ENCODE measurements at regions not wholly inside any gene's neighbourhood (a gene's known extent, or its start where the extent isn't known, plus 50 kb on each side); places are given as distances from the start of the nearest gene placed in this dataset.

- TF ChIP-seq, protein P1, sequence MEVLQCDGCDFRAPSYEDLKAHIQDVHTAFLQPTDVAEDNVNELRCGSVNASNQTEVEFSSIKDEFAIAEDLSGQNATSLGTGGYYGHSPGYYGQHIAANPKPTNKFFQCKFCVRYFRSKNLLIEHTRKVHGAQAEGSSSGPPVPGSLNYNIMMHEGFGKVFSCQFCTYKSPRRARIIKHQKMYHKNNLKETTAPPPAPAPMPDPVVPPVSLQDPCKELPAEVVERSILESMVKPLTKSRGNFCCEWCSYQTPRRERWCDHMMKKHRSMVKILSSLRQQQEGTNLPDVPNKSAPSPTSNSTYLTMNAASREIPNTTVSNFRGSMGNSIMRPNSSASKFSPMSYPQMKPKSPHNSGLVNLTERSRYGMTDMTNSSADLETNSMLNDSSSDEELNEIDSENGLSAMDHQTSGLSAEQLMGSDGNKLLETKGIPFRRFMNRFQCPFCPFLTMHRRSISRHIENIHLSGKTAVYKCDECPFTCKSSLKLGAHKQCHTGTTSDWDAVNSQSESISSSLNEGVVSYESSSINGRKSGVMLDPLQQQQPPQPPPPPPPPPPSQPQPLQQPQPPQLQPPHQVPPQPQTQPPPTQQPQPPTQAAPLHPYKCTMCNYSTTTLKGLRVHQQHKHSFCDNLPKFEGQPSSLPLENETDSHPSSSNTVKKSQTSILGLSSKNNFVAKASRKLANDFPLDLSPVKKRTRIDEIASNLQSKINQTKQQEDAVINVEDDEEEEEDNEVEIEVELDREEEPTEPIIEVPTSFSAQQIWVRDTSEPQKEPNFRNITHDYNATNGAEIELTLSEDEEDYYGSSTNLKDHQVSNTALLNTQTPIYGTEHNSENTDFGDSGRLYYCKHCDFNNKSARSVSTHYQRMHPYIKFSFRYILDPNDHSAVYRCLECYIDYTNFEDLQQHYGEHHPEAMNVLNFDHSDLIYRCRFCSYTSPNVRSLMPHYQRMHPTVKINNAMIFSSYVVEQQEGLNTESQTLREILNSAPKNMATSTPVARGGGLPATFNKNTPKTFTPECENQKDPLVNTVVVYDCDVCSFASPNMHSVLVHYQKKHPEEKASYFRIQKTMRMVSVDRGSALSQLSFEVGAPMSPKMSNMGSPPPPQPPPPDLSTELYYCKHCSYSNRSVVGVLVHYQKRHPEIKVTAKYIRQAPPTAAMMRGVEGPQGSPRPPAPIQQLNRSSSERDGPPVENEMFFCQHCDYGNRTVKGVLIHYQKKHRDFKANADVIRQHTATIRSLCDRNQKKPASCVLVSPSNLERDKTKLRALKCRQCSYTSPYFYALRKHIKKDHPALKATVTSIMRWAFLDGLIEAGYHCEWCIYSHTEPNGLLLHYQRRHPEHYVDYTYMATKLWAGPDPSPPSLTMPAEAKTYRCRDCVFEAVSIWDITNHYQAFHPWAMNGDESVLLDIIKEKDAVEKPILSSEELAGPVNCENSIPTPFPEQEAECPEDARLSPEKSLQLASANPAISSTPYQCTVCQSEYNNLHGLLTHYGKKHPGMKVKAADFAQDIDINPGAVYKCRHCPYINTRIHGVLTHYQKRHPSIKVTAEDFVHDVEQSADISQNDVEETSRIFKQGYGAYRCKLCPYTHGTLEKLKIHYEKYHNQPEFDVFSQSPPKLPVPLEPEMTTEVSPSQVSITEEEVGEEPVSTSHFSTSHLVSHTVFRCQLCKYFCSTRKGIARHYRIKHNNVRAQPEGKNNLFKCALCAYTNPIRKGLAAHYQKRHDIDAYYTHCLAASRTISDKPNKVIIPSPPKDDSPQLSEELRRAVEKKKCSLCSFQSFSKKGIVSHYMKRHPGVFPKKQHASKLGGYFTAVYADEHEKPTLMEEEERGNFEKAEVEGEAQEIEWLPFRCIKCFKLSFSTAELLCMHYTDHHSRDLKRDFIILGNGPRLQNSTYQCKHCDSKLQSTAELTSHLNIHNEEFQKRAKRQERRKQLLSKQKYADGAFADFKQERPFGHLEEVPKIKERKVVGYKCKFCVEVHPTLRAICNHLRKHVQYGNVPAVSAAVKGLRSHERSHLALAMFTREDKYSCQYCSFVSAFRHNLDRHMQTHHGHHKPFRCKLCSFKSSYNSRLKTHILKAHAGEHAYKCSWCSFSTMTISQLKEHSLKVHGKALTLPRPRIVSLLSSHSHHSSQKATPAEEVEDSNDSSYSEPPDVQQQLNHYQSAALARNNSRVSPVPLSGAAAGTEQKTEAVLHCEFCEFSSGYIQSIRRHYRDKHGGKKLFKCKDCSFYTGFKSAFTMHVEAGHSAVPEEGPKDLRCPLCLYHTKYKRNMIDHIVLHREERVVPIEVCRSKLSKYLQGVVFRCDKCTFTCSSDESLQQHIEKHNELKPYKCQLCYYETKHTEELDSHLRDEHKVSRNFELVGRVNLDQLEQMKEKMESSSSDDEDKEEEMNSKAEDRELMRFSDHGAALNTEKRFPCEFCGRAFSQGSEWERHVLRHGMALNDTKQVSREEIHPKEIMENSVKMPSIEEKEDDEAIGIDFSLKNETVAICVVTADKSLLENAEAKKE (CRISPR knock-in tag; IDR thresholded peaks at IDR 0.05): no peak
- TF ChIP-seq EZH2 (IDR thresholded peaks at IDR 0.05; ENCODE audit: low read depth, unreplicated experiment) (no peak), NANOG (IDR thresholded peaks at IDR 0.05; ENCODE audit: borderline replicate concordance) (no peak), JUNB (IDR thresholded peaks at IDR 0.05; ENCODE audit: unreplicated experiment) (no peak)
These were observed 319.2 kb downstream of the PHKB start (continued) for GRCh38 chr16:47780213-47780875.

DNA sequence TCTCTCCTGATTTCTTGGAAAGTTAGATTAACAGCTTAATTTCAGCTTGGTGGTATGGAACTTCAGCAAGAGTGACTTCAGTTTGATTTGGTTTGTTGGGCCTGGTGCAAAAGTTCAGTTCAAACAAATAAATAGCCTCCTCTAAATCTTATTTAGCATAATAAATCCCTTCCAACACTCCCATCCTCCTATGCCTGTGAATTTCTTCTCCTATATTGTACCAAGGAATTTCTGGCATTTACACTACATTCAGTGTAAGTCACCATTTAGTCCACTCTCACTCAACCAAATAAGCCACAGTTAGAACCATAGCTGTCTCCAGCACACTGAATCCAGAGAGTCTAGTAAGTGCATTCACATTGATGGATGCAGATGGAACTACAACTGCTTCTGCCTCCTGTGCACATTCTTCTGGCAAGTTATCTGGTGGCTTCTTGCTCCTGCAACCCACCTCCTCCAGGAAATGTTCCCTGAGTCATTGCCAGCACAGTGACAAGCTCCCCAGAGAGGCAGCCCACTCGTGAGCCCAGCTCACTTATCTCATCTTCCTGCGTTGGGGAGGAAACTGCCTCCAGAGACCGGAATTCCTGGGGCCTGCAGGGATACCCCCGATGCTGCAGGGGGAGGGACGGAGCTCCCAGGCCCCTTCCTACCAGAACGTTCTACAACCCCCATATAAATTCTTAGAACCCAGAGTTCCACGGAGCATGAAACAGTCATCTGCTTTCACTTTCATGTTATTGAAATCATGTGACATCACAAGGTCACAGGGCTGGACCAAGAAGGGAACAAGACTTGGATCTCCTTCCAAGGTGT lies 318.3 kb downstream of the PHKB start:
- Mint-ChIP-seq H3K27ac (no peak overlapping the region; the same call in 1 of the 2 replicates), H3K9me3 (peaks cover 5% of the 10 kb centered on the region; the same call in 1 of the 3 replicates), H3K27me3 (ENCODE audit: insufficient read depth, low read depth, poor library complexity) (peaks cover 10% of the 10 kb centered on the region), H3K4me1 (peaks cover 22% of the 10 kb centered on the region), H3K36me3 (ENCODE audit: low read depth) (peaks cover 1% of the 10 kb centered on the region; the same call in 1 of the 3 replicates), H3K4me3 (no peak overlapping the region)
- DNase-seq (ENCODE audit: low spot score) (no peak), ATAC-seq (no peak)
- Histone ChIP-seq H4K20me1 (replicated peaks; ENCODE audit: insufficient read depth) (no peaks in the 10 kb centered on the region), H3K9me2 (ENCODE audit: insufficient read depth) (peaks cover 21% of the 10 kb centered on the region), H3K36me3 (ENCODE audit: insufficient read depth) (no peaks in the 10 kb centered on the region), H3K4me2 (no peak overlapping the region), H2AFZ (peak overlapping the region; percentile 61; the same call in 1 of the 2 replicates), H3K79me2 (replicated peaks; ENCODE audit: insufficient read depth) (no peaks in the 10 kb centered on the region), H3K27me3 (ENCODE audit: insufficient read depth) (no peaks in the 10 kb centered on the region), H3F3A (replicated peaks; ENCODE audit: low read depth) (no peaks in the 10 kb centered on the region), H3K4me3 (no peak overlapping the region), H3K4me1 (ENCODE audit: insufficient read depth) (peaks cover 17% of the 10 kb centered on the region), H3K27ac (ENCODE audit: low read depth) (no peak overlapping the region)
- no peak for TF ChIP-seq ZNF114 (CRISPR knock-in tag; IDR thresholded peaks at IDR 0.05)
- no peak for TF ChIP-seq STAT1 (IDR thresholded peaks at IDR 0.05; ENCODE audit: unreplicated experiment)
- TF ChIP-seq POLR2AphosphoS5 (IDR thresholded peaks at IDR 0.05; ENCODE audit: low read depth): no peak
- TF ChIP-seq, protein P2, sequence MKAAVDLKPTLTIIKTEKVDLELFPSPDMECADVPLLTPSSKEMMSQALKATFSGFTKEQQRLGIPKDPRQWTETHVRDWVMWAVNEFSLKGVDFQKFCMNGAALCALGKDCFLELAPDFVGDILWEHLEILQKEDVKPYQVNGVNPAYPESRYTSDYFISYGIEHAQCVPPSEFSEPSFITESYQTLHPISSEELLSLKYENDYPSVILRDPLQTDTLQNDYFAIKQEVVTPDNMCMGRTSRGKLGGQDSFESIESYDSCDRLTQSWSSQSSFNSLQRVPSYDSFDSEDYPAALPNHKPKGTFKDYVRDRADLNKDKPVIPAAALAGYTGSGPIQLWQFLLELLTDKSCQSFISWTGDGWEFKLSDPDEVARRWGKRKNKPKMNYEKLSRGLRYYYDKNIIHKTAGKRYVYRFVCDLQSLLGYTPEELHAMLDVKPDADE (IDR thresholded peaks at IDR 0.05): no peak
